Neural progenitor cell (in vitro differentiated cells): ENCODE measurements at regions not wholly inside any gene's neighbourhood (a gene's known extent, or its start where the extent isn't known, plus 50 kb on each side); places are given as distances from the start of the nearest gene placed in this dataset.
A peak's percentile ranks its signal among the peaks of the same experiment; 100 is the strongest.

Source experiments
- DNase-seq: peaks from one replicate; pipeline ENCODE4 v3.0.0-alpha.2; 2016; ENCODE audit warnings: low spot score
- H2AFZ ChIP-seq: fragments of 200-600 bp; sonication (generic); replicated peaks from 2 replicates; pipeline ENCODE4 v1.6.1; 2016; ENCODE audit warnings: antibody characterized with exemption
- H3F3A ChIP-seq: fragments of 200-600 bp; sonication (generic); 2 replicates; pipeline ENCODE4 v1.6.1; 2016; ENCODE audit warnings: antibody characterized with exemption, low read depth
- H3K27ac ChIP-seq: fragments of 200-600 bp; sonication (generic); 2 replicates; pipeline ENCODE4 v1.5.1; 2016; ENCODE audit warnings: mild to moderate bottlenecking
- H3K27me3 ChIP-seq: fragments of 200-600 bp; sonication (generic); 2 replicates; pipeline ENCODE4 v1.6.1; 2016; ENCODE audit warnings: mild to moderate bottlenecking, moderate library complexity
- H3K36me3 ChIP-seq: fragments of 200-600 bp; sonication (generic); 2 replicates; pipeline ENCODE4 v1.5.1; 2016
- H3K4me1 ChIP-seq: fragments of 200-600 bp; sonication (generic); 2 replicates; pipeline ENCODE4 v1.6.1; 2016; ENCODE audit warnings: mixed run types
- H3K4me2 ChIP-seq: fragments of 200-600 bp; sonication (generic); 2 replicates; pipeline ENCODE4 v1.6.1; 2016
- H3K4me3 ChIP-seq: fragments of 200-600 bp; sonication (generic); 2 replicates; pipeline ENCODE4 v1.5.1; 2016
- H3K79me2 ChIP-seq: fragments of 200-600 bp; sonication (generic); 2 replicates; pipeline ENCODE4 v1.6.1; 2016; ENCODE audit warnings: low read depth
- H3K9ac ChIP-seq: fragments of 200-600 bp; sonication (generic); 2 replicates; pipeline ENCODE4 v1.6.1; 2016
- H3K9me3 ChIP-seq: fragments of 200-600 bp; sonication (generic); 2 replicates; pipeline ENCODE4 v1.5.1; 2016; ENCODE audit warnings: low read depth
- H4K20me1 ChIP-seq: fragments of 200-600 bp; sonication (generic); 2 replicates; pipeline ENCODE4 v1.6.1; 2016; ENCODE audit warnings: low read depth
- H3K27ac Mint-ChIP-seq: 3 replicates; pipeline ENCODE4 v1.8.0; 2021; ENCODE audit warnings: mixed read lengths
- H3K27me3 Mint-ChIP-seq: 2 replicates; pipeline ENCODE4 v1.8.0; 2022; ENCODE audit warnings: low read depth, mild to moderate bottlenecking, inconsistent platforms, moderate library complexity, mixed read lengths; ENCODE audit not compliant: insufficient read depth
- H3K36me3 Mint-ChIP-seq: 3 replicates; pipeline ENCODE4 v1.8.0; 2021; ENCODE audit warnings: mixed read lengths
- H3K4me1 Mint-ChIP-seq: 3 replicates; pipeline ENCODE4 v1.8.0; 2021; ENCODE audit warnings: mixed read lengths
- H3K4me3 Mint-ChIP-seq: 3 replicates; pipeline ENCODE4 v1.8.0; 2021; ENCODE audit warnings: mild to moderate bottlenecking, moderate library complexity, mixed read lengths
- H3K9me3 Mint-ChIP-seq: 3 replicates; pipeline ENCODE4 v1.8.0; 2020; ENCODE audit warnings: mixed read lengths
- CTCF ChIP-seq: fragments of 200-600 bp; sonication (generic); IDR thresholded peaks from 2 replicates; pipeline ENCODE4 v1.5.1; 2017; ENCODE audit warnings: antibody characterized with exemption, mild to moderate bottlenecking
- EZH2 ChIP-seq: fragments of 200-600 bp; sonication (generic); IDR thresholded peaks from 2 replicates; pipeline ENCODE4 v1.6.1; 2017; ENCODE audit warnings: antibody characterized with exemption, mild to moderate bottlenecking, moderate library complexity
- EZH2phosphoT487 ChIP-seq: fragments of 200-600 bp; sonication (generic); IDR thresholded peaks from 2 replicates; pipeline ENCODE4 v1.6.1; 2017; ENCODE audit warnings: antibody characterized with exemption

GRCh38 chr4:130044788-130045531 lies 949.0 kb downstream of the C4orf33 start:
- DNase-seq = no peak
- Mint-ChIP-seq H3K27me3 (no peaks in the 10 kb centered on the region), H3K4me3 (no peak overlapping the region), H3K36me3 (no peaks in the 10 kb centered on the region), H3K27ac (peak overlapping the region; percentile 55), H3K9me3 (peaks cover 8% of the 10 kb centered on the region), H3K4me1 (peaks cover 5% of the 10 kb centered on the region)
- no peaks in the 10 kb centered on the region for H3K79me2 ChIP-seq
- H3K36me3 ChIP-seq = no peaks in the 10 kb centered on the region
- H3K4me2 ChIP-seq = no peak overlapping the region
- no peaks in the 10 kb centered on the region for H3F3A ChIP-seq
- no peak overlapping the region for H3K27ac ChIP-seq
- H3K9me3 ChIP-seq = no peaks in the 10 kb centered on the region
- H3K4me3 ChIP-seq = no peak overlapping the region
- no peaks in the 10 kb centered on the region for H3K27me3 ChIP-seq
- H4K20me1 ChIP-seq = no peaks in the 10 kb centered on the region
- H3K4me1 ChIP-seq = no peaks in the 10 kb centered on the region
- no peak for TF ChIP-seq EZH2
- TF ChIP-seq EZH2phosphoT487 = no peak
- TF ChIP-seq CTCF = no peak
- H2AFZ ChIP-seq = peak overlapping the region; percentile 59
- no peak overlapping the region for H3K9ac ChIP-seq

GRCh38 chr4:130053723-130054122 lies 957.8 kb downstream of the C4orf33 start:
- peaks cover 20% of the 10 kb centered on the region for H3K4me1 Mint-ChIP-seq
- Histone ChIP-seq H3K9me3 (peaks cover 3% of the 10 kb centered on the region), H3K9ac (no peak overlapping the region), H3K36me3 (no peaks in the 10 kb centered on the region), H3K4me3 (no peak overlapping the region), H3K4me1 (no peaks in the 10 kb centered on the region), H2AFZ (no peak overlapping the region), H3K27ac (no peak overlapping the region), H3K27me3 (no peaks in the 10 kb centered on the region), H3K4me2 (no peak overlapping the region), H3K79me2 (no peaks in the 10 kb centered on the region), H3F3A (no peaks in the 10 kb centered on the region), H4K20me1 (no peaks in the 10 kb centered on the region)
- H3K4me3 Mint-ChIP-seq = no peak overlapping the region
- peaks cover 27% of the 10 kb centered on the region for H3K9me3 Mint-ChIP-seq
- H3K27ac Mint-ChIP-seq = no peak overlapping the region
- DNase-seq = no peak
- peaks cover 5% of the 10 kb centered on the region for H3K36me3 Mint-ChIP-seq
- no peak for TF ChIP-seq CTCF
- no peak for TF ChIP-seq EZH2
- no peak for TF ChIP-seq EZH2phosphoT487
- no peaks in the 10 kb centered on the region for H3K27me3 Mint-ChIP-seq

- H3K27me3 ChIP-seq = no peaks in the 10 kb centered on the region
- no peaks in the 10 kb centered on the region for H3K27me3 Mint-ChIP-seq
Measured at GRCh38 chr4:130054908-130055307, 959.0 kb downstream of the C4orf33 start.

More at GRCh38 chr4:130054908-130055307, 959.0 kb downstream of the C4orf33 start:
- Histone ChIP-seq H3K4me1 (no peaks in the 10 kb centered on the region), H3K27ac (no peak overlapping the region), H3F3A (no peaks in the 10 kb centered on the region), H3K79me2 (no peaks in the 10 kb centered on the region), H3K9me3 (peaks cover 3% of the 10 kb centered on the region), H3K9ac (no peak overlapping the region), H4K20me1 (no peaks in the 10 kb centered on the region), H3K4me2 (no peak overlapping the region), H3K36me3 (no peaks in the 10 kb centered on the region), H2AFZ (no peak overlapping the region), H3K4me3 (no peak overlapping the region)
- H3K36me3 Mint-ChIP-seq = peaks cover 5% of the 10 kb centered on the region
- peaks cover 23% of the 10 kb centered on the region for H3K9me3 Mint-ChIP-seq
- no peak overlapping the region for H3K4me3 Mint-ChIP-seq
- TF ChIP-seq CTCF (no peak), EZH2 (no peak), EZH2phosphoT487 (no peak)
- H3K27ac Mint-ChIP-seq = no peak overlapping the region
- H3K4me1 Mint-ChIP-seq = peaks cover 20% of the 10 kb centered on the region
- no peak for DNase-seq
